ENCODE measurements at regions not wholly inside any gene's neighbourhood (a gene's known extent, or its start where the extent isn't known, plus 50 kb on each side); places are given as distances from the start of the nearest gene placed in this dataset.

DNA sequence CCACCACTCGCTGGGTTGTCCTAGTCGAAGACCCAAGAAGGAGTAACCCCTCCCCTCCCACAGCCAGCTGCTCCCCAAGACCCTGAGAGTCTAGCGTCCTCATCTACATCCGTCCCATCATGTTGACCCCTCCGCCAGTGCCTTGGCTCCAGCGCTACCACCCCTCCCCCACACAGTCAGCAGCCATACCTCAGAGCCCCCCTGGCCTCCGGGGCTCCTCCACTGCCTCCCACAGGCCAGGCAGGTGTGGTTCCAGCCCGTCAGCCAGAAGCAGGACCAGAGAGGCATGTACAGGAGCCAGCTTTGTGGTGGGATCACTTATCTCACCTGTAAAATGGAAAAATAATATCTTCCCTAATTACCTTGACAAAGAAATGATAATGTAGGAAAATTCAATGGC lies 51.5 kb upstream of the PHF21B start:
- no peak overlapping the region for H3K4me3 Mint-ChIP-seq
- 92% methylated on average over 8 of the region's 8 CpGs; no CpG with 5 or more reads in 1 of the 2 experiments for WGBS, 2 experiments (ENCODE audit: insufficient coverage in 1 of 2, insufficient read length in 1 of 2)

DNA sequence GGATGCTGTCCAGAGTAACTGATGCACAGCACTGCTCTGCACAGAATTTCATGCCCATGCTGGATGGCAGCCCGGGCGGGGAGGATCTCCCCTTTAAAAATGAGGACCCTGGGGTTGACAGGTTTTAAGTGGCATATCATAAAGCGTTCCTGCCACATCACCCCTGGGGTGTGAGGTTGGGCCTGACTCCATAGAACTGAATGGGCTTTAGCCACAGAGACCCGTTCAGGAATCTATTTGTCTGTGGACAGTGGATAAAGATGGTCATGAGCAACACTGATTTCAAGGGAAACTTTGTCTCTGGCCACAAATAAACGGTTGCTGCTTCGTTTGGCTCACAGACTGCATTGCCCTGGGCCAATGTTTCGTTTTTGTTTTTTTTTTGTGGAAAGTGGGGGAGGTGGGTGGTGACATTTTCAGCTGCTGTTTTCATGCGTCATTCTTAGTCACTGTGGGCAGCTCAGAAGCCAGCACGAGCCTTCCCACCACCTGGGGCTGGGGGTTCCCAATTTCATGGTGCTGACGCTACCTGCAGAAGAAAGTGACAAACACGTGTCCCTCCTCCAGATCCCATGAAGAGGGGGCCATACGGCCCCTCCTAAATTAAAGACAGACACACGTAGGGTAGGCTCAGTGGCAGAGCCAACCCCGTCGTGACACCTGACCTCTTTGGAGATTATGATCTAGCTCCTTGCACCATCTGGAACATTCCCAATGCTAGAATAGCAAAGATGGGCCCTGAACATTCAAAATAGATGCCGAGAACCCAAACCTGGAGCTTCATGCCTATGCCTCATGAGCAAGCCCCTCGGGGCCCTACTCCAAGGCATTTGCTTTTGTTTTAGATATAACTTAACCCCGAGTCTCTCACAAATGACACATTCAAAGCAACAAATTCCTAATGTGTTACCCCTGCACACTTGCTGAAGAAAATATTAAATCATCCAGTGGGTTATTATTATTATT lies 54.8 kb upstream of the PHF21B start:
- no peaks in the 10 kb centered on the region for H3K36me3 Mint-ChIP-seq (ENCODE audit: low read depth)
- H3K27me3 Mint-ChIP-seq (ENCODE audit: insufficient read depth): peaks cover 6% of the 10 kb centered on the region
- H3K4me3 ChIP-seq (ENCODE audit: low read length): no peak overlapping the region
- no peak overlapping the region for H3K27ac ChIP-seq (ENCODE audit: low read depth, low read length)
- peaks cover 15% of the 10 kb centered on the region for H3K9me3 Mint-ChIP-seq
- peaks cover 5% of the 10 kb centered on the region for H3K4me1 Mint-ChIP-seq
- 84% methylated on average over 14 to 18 of the region's 18 CpGs for WGBS, 2 experiments (ENCODE audit: insufficient coverage in 1 of 2, insufficient read length in 1 of 2)
- H3K27me3 ChIP-seq (ENCODE audit: control insufficient read depth, insufficient read depth, low read length, poor library complexity, severe bottlenecking): no peaks in the 10 kb centered on the region
- H3K4me1 ChIP-seq (ENCODE audit: control insufficient read depth, insufficient read depth, low read length): no peaks in the 10 kb centered on the region
- H3K36me3 ChIP-seq (ENCODE audit: control insufficient read depth, insufficient read depth, low read length): no peaks in the 10 kb centered on the region
- DNase-seq: no peak
- no peak overlapping the region for H3K27ac Mint-ChIP-seq
- no peak overlapping the region for H3K9ac ChIP-seq (ENCODE audit: extremely low read depth, low read length, poor library complexity, severe bottlenecking)
- TF ChIP-seq, protein P1, sequence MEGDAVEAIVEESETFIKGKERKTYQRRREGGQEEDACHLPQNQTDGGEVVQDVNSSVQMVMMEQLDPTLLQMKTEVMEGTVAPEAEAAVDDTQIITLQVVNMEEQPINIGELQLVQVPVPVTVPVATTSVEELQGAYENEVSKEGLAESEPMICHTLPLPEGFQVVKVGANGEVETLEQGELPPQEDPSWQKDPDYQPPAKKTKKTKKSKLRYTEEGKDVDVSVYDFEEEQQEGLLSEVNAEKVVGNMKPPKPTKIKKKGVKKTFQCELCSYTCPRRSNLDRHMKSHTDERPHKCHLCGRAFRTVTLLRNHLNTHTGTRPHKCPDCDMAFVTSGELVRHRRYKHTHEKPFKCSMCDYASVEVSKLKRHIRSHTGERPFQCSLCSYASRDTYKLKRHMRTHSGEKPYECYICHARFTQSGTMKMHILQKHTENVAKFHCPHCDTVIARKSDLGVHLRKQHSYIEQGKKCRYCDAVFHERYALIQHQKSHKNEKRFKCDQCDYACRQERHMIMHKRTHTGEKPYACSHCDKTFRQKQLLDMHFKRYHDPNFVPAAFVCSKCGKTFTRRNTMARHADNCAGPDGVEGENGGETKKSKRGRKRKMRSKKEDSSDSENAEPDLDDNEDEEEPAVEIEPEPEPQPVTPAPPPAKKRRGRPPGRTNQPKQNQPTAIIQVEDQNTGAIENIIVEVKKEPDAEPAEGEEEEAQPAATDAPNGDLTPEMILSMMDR (conservative IDR thresholded peaks at IDR 0.05): no peak
- H3K4me3 Mint-ChIP-seq: no peak overlapping the region
- H3K9me3 ChIP-seq (ENCODE audit: control insufficient read depth, low read length): peaks cover 7% of the 10 kb centered on the region

More for the DNA sequence above, 51.5 kb upstream of the PHF21B start:
- H3K36me3 ChIP-seq (ENCODE audit: control insufficient read depth, insufficient read depth, low read length): no peaks in the 10 kb centered on the region
- no peak for DNase-seq
- Mint-ChIP-seq H3K36me3 (ENCODE audit: low read depth) (no peaks in the 10 kb centered on the region), H3K4me1 (peaks cover 8% of the 10 kb centered on the region), H3K9me3 (no peaks in the 10 kb centered on the region), H3K27me3 (ENCODE audit: insufficient read depth) (peaks cover 6% of the 10 kb centered on the region), H3K27ac (no peak overlapping the region)
- TF ChIP-seq, protein P1 (conservative IDR thresholded peaks at IDR 0.05): peak; percentile 31
- H3K4me1 ChIP-seq (ENCODE audit: control insufficient read depth, insufficient read depth, low read length): no peaks in the 10 kb centered on the region
- H3K9me3 ChIP-seq (ENCODE audit: control insufficient read depth, low read length): no peaks in the 10 kb centered on the region
- no peak overlapping the region for H3K9ac ChIP-seq (ENCODE audit: extremely low read depth, low read length, poor library complexity, severe bottlenecking)
- H3K27ac ChIP-seq (ENCODE audit: low read depth, low read length): no peak overlapping the region
- no peak overlapping the region for H3K4me3 ChIP-seq (ENCODE audit: low read length)
- H3K27me3 ChIP-seq (ENCODE audit: control insufficient read depth, insufficient read depth, low read length, poor library complexity, severe bottlenecking): no peaks in the 10 kb centered on the region

DNA sequence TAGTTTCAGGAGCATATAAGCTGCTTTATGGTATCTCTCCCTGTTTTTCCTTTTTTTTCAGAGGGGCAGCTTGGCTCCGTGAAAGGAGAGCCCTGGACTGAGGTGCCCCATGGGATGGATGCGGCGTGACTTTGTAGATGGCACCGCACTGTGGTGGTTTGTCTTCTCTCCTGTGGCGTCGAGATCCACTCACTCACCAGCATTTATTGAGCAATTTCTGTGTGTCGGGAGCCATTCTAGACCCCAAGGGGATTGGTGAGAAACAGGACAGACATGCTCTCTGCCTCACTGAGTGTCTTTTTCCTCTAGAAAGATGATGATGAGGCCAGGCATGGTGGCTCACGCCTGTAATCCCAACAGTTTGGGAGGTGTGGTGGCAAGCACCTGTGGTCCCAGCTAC lies 55.9 kb upstream of the PHF21B start:
- peaks cover 15% of the 10 kb centered on the region for H3K9me3 Mint-ChIP-seq
- H3K4me3 ChIP-seq (ENCODE audit: low read length): no peak overlapping the region
- H3K9me3 ChIP-seq (ENCODE audit: control insufficient read depth, low read length): peaks cover 7% of the 10 kb centered on the region
- TF ChIP-seq, protein P1 (conservative IDR thresholded peaks at IDR 0.05): no peak
- no peaks in the 10 kb centered on the region for H3K27me3 ChIP-seq (ENCODE audit: control insufficient read depth, insufficient read depth, low read length, poor library complexity, severe bottlenecking)
- peaks cover 5% of the 10 kb centered on the region for H3K4me1 Mint-ChIP-seq
- no peak overlapping the region for H3K27ac ChIP-seq (ENCODE audit: low read depth, low read length)
- H3K27me3 Mint-ChIP-seq (ENCODE audit: insufficient read depth): peaks cover 8% of the 10 kb centered on the region
- no peaks in the 10 kb centered on the region for H3K4me1 ChIP-seq (ENCODE audit: control insufficient read depth, insufficient read depth, low read length)
- no peak overlapping the region for H3K4me3 Mint-ChIP-seq
- WGBS, 2 experiments (ENCODE audit: insufficient coverage in 1 of 2, insufficient read length in 1 of 2): 92 to 98% methylated on average over 8 of the region's 8 CpGs
- no peak overlapping the region for H3K9ac ChIP-seq (ENCODE audit: extremely low read depth, low read length, poor library complexity, severe bottlenecking)
- no peaks in the 10 kb centered on the region for H3K36me3 ChIP-seq (ENCODE audit: control insufficient read depth, insufficient read depth, low read length)
- no peak for DNase-seq
- no peaks in the 10 kb centered on the region for H3K36me3 Mint-ChIP-seq (ENCODE audit: low read depth)
- H3K27ac Mint-ChIP-seq: no peak overlapping the region

Data from endodermal cell (in vitro differentiated cells).